H7 (cell line): ENCODE measurements at regions not wholly inside any gene's neighbourhood (a gene's known extent, or its start where the extent isn't known, plus 50 kb on each side); places are given as distances from the start of the nearest gene placed in this dataset.

Experiments used
- DNase-seq: peaks from one replicate; pipeline ENCODE4 v3.0.0; 2012
- H3K27me3 ChIP-seq: 2 replicates; pipeline ENCODE4 v1.6.0; 2011; ENCODE audit warnings: mild to moderate bottlenecking, low read length; ENCODE audit not compliant: control insufficient read depth, insufficient read depth
- H3K36me3 ChIP-seq: replicated peaks from 2 replicates; pipeline ENCODE4 v1.5.1; 2011; ENCODE audit warnings: low read length; ENCODE audit not compliant: control insufficient read depth, insufficient read depth
- H3K4me3 ChIP-seq: 2 replicates; pipeline ENCODE4 v1.5.1; 2011; ENCODE audit warnings: low read depth, mild to moderate bottlenecking, control low read depth, low read length, moderate library complexity; ENCODE audit not compliant: insufficient read depth

DNA sequence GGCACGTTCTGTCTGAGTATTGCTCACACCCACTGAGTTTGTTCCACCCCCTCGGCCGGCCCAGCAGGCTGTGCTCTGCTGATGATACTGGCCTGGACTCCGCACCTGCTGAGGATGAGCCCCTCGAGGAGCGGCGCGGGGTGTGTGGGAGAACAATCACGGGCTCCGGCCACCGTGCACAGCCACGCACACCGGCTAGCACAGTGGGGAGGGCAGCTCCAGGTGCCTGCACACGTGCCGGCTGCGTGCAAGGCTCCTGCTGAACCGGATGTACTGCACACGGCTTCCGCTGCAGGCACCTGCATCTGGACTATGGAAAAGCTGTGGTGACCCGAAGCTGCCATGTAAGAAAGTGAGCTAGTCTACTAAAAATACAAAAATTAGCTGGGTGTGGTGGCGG is 485.2 kb upstream of the CDH9 start:
- DNase-seq: peak; percentile 14
- no peaks in the 10 kb centered on the region for H3K27me3 ChIP-seq
- H3K4me3 ChIP-seq: no peak overlapping the region
- no peaks in the 10 kb centered on the region for H3K36me3 ChIP-seq

DNA sequence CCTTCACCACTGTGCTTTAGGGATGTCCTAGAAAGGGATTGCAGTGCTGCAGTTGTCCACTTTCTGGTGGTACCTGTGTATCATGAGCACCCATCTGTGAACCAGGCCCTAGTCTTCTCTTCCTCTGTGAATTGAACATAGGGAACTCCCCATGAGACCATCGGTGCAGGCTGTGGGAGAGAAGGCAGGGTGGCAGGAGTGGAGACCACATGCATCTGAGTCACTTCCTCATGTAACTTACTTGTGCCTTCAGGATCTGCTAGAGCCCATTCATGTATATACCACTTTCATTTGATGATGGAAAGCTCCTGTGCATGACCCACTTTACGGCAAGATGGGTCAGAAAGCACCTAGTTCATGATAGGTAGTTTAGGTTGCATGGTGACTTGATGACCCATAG is 478.1 kb upstream of the CDH9 start:
- Histone ChIP-seq H3K36me3 (no peaks in the 10 kb centered on the region), H3K27me3 (no peaks in the 10 kb centered on the region), H3K4me3 (no peak overlapping the region)
- DNase-seq: no peak

DNA sequence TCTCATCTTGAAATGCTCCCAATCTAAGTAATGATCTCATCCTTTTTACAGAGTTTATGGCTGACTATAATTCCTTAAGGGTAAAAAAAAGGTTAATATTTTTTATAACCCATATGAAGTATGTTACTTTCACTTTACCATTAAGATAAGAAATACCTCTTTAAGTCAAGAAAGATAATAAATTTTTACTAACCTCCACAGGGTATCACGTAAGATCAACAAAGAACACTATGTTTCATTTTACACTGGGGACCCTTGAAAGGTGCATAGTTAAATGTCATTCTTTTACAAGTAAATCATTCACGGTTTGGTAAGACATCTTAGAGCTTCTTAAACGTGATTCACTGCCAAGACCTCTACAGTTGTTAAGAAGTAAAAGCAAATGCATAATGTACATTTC is 472.7 kb upstream of the CDH9 start:
- H3K36me3 ChIP-seq: no peaks in the 10 kb centered on the region
- DNase-seq: no peak
- no peaks in the 10 kb centered on the region for H3K27me3 ChIP-seq
- no peak overlapping the region for H3K4me3 ChIP-seq

DNA sequence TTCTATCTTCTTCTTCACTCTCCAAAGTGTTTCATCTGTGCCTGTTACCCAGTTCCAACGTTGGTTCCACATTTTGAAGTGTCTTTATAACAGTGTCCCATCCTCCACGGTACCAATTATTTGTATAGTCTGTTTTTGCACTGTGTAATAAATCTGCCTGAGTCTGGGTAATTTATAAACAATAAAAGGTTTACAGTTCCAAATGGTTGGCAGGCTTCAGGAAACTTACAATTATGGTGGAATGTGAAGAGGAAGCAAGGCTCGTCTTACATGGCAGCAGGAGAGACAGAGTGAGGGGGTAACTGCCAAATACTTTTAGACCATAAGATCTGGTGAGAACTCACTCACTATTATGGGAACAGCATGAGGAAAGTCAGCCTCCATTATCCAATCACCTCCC is 465.4 kb upstream of the CDH9 start:
- Histone ChIP-seq H3K27me3 (no peaks in the 10 kb centered on the region), H3K36me3 (no peaks in the 10 kb centered on the region), H3K4me3 (no peak overlapping the region)
- no peak for DNase-seq

DNA sequence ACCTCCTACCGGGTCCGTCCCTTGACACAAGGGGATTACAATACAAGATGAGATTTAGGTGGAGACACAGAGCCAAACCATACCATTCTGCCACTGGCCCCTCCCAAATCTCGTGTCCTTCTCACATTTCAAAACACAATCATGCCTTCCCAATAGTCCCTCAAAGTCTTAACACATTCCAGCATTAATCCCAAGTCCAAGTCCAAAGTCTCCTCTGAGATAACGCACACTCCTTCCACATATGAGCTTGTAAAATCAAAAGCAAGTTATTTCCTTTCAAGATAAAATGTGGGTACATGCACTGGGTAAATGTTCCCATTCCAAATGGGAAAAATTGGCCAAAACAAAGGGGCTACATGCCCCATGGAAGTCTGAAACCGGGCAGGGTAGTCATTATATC is 463.9 kb upstream of the CDH9 start:
- no peaks in the 10 kb centered on the region for H3K27me3 ChIP-seq
- H3K4me3 ChIP-seq: no peak overlapping the region
- no peaks in the 10 kb centered on the region for H3K36me3 ChIP-seq
- DNase-seq: no peak

DNA sequence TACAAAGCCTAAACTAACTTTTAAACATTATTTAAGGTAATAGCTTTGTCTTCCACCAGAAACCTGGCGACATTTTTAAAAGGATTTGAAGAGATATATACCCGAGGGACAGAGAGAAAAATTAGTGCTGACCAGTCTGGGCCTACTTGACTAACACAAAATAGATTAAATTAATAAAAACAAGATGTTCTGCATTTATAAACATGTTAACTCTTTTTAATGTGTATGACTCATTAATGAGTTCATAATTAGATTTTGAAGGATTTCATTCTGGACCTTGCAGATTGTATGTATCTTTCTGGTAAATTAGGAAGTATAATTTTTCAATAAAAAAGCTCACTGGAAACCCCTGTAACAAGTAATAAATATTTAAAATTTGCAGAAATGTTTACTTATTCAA is 459.1 kb upstream of the CDH9 start:
- Histone ChIP-seq H3K36me3 (no peaks in the 10 kb centered on the region), H3K4me3 (no peak overlapping the region), H3K27me3 (no peaks in the 10 kb centered on the region)
- DNase-seq: no peak

DNA sequence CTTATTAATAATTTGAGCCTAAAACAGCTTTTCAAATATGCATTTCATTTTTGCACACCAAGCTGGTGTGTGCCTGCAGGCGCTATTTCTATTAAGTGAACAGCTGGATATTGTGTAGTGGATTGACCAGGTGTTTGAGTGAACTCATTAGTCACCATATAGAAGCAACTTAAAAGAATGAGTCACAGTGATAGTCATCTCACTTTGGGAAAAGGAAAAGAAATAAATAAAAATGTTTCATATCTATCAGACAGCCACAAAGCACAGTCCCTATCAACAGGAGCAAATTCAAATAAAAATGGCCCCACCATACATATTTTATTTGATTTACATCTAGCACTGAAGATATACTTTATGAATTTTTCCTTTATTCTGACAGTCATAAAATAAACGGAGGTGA is 456.5 kb upstream of the CDH9 start:
- Histone ChIP-seq H3K36me3 (no peaks in the 10 kb centered on the region), H3K4me3 (no peak overlapping the region), H3K27me3 (no peaks in the 10 kb centered on the region)
- no peak for DNase-seq

DNA sequence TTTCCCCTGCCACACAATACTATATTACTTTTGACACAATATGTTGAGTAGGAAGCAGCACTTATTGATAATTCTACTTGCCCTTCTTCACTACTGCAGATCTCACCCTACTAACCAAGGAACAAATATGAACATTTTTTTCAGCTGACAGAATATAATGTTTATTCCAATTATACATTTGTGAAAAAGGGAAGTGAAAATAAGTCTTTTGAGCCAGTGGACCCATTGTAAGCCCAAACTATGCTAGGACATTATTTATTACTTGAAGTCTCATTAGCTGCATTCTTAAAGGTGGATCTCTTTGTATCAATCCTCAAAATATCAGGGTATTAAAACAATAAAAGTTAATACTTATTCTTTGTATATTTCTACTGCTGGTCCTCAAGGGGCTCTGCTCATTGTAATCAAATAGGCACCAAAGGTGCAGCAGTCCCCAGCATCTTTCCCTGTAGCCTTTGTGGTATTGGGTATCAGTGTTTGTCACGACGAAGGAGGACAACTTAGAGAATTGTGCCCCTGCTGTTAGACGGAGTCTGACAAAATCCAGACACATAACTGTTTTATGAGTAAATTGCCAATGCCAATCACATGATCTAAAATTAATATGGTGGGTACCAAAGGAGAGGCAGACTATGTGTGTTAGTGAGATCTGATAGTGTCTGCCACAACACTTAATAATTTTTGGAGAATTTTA is 453.5 kb upstream of the CDH9 start:
- Histone ChIP-seq H3K4me3 (no peak overlapping the region), H3K27me3 (no peaks in the 10 kb centered on the region), H3K36me3 (no peaks in the 10 kb centered on the region)
- no peak for DNase-seq

DNA sequence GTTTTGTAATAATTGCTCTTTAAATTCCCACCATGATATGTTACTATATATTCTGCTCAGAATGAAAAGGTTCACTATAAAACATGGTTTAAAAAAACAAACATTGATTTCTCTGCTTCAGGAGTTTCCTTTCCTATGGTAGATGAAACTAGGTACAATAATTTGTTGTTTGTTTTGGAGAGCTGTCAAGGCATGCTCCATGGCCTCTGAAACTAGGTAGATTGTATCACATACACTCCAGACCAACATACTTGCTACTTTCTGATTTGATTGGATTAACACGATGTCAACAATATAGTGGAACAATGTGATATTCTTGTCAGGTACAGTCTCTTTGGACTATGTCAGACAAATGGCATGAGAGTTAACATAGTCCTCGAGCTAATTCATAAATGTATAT is 452.7 kb upstream of the CDH9 start:
- DNase-seq: no peak
- no peaks in the 10 kb centered on the region for H3K27me3 ChIP-seq
- no peaks in the 10 kb centered on the region for H3K36me3 ChIP-seq

DNA sequence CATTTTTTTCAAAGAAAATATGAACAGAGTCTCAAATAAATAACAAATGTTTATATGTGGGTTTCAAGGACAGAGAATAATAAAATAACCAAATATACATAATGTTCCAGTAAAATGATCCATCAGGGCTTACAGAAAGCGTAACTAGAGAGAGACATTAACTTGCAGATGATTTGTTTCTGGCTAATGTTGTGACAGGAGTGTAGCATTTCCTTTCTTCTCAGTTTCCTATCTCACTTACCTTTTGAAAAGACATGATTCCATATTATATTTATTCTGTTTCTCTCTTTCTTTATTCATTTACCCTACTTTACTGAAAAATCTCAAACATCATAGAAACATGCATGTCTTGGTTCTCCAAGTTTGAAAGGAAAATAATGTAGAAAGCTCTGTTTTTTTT is 451.3 kb upstream of the CDH9 start:
- H3K27me3 ChIP-seq: no peaks in the 10 kb centered on the region
- DNase-seq: no peak
- H3K36me3 ChIP-seq: no peaks in the 10 kb centered on the region
- H3K4me3 ChIP-seq: no peak overlapping the region

More for the DNA sequence above, 452.7 kb upstream of the CDH9 start:
- no peak overlapping the region for H3K4me3 ChIP-seq

DNA sequence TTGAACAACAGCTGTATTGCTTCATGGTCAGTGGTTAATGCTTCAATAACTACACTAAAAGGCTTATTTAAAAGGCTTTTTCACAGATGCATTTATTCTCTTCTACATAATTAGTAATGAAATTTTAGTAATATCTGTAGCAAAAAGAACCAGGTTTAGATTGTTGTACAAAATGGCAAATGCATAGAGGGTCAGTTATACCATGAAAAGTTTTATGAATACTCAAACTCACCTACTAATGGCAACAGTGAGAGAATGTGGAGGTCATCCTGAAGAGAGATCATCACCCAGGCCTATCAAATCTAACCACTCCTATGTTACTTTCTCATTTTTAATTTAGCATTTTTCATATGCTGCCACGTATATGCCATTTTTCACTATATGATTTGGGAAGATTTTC is 444.3 kb upstream of the CDH9 start:
- H3K27me3 ChIP-seq: no peaks in the 10 kb centered on the region
- no peak overlapping the region for H3K4me3 ChIP-seq
- no peak for DNase-seq
- peaks cover 1% of the 10 kb centered on the region for H3K36me3 ChIP-seq

DNA sequence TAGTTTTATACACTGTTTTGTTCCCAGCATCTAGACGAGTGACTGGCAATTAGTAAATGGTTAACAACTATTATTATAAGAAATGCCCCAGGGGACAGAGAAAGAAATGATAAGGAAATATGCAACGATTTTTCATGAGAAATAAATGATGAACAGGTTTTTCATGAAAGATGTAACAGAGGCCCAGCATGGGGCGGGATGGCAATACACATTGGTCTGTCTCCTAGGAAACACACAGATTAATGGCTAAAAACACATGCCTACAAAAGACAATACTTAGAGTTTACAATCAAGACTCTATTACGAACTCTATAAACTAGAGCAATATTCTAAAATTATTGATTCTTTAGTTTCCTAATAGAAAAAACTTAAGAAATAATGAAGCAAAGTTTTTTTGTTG is 441.5 kb upstream of the CDH9 start:
- no peak overlapping the region for H3K4me3 ChIP-seq
- no peaks in the 10 kb centered on the region for H3K27me3 ChIP-seq
- peaks cover 29% of the 10 kb centered on the region for H3K36me3 ChIP-seq
- DNase-seq: no peak

DNA sequence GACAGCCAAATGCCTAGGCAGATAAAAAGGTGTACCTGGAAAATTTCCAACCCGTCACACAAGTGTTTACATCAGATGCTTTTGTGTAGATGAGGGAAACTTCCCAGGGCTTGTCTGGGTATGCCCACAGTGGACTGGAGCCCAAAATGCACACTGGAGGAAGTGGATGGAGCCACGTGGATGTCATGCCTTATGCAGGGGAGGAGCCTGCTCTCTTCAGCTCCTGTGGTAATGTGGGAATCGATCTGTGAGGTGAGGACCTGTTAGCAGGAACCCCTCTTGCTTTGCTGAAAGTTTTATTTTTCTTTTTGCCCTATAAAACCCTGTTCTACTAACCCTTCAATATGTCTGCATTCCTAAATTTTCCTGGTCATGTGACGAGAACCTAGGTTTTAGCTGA is 439.2 kb upstream of the CDH9 start:
- no peaks in the 10 kb centered on the region for H3K27me3 ChIP-seq
- DNase-seq: no peak
- H3K36me3 ChIP-seq: peaks cover 31% of the 10 kb centered on the region
- no peak overlapping the region for H3K4me3 ChIP-seq

DNA sequence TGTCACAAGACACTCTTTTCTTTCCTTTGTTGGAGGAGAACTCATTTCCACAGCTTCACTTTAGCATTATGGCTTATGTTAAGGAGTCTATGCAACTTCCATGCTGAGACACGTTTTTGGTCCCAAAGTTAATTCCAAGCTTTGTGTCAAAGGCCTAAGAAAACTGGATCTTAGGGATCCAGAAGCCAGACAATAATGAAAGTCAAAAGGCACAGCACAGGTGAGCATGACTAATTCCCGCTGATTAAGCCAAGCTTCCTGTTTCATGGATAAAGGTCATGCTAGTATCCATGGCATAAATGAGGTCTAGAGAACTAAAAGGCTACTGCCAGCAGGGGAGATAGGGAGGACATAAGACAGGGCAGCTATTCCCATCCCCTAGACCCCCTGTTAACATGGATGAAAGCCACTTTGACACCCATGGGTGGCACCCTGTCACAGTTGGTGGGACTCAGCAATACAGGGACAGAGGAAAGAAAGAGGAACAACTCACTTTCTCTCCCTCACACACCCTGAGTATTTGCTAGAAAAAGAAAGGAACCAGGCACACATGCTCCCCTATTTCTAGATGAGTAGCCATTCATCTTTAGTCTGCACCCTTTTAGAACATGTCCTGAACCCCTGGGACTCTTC is 438.1 kb upstream of the CDH9 start:
- no peak for DNase-seq
- H3K36me3 ChIP-seq: peaks cover 31% of the 10 kb centered on the region
- H3K27me3 ChIP-seq: no peaks in the 10 kb centered on the region
- no peak overlapping the region for H3K4me3 ChIP-seq

DNA sequence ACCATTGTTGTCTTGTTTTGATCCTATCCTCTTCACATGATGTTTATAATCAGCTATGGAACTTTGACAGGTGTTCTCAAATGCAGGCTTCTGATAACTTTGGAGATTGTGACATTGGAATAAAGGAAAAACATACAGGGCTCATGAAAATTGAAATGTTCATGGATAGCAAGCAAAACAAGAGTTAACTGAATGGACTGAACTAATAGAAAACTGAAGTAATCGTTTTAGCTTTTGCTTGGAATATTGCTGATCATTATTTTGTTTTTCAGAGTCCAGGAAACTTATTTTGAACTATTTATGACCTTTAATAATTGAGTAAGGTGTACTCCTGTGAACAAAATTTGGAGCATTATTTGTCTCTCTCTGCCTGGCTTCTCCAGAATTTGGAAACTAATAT is 436.7 kb upstream of the CDH9 start:
- Histone ChIP-seq H3K36me3 (peaks cover 31% of the 10 kb centered on the region), H3K4me3 (peak overlapping the region; percentile 58; the same call in 1 of the 2 replicates), H3K27me3 (no peaks in the 10 kb centered on the region)
- no peak for DNase-seq

DNA sequence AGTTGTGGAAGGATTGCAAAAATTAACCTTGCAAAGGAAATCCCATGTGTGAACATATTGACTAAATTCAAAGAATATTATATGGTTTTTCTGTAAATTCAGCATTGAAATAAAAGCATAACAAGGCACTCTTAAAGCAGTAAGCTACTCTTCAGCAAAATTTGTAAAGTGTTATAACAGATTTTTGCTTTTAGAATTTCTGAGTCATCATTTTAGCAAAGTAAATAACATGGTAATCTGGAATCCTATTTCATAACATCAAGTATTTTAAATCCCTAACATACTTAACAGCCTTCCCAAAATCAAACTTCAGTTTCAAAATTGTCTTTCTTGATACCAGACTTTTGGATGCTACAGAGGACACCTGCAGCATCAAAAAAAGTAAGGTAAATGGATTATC is 436.0 kb upstream of the CDH9 start:
- Histone ChIP-seq H3K27me3 (no peaks in the 10 kb centered on the region), H3K36me3 (peaks cover 31% of the 10 kb centered on the region), H3K4me3 (peak overlapping the region; percentile 58; the same call in 1 of the 2 replicates)
- DNase-seq: no peak
